HCT116 (cell line): ENCODE measurements at regions not wholly inside any gene's neighbourhood (a gene's known extent, or its start where the extent isn't known, plus 50 kb on each side); places are given as distances from the start of the nearest gene placed in this dataset.

Experiments used
- ATAC-seq: fragments of 200-7000 bp; cut with Tn5 transposase; 2 replicates; pipeline ENCODE4 v1.9.1; 2020; ENCODE audit warnings: mild to moderate bottlenecking, moderate library complexity
- BruUV-seq: library from RNA; stranded (reverse); fragments of 400-500 nt; replicated peaks from 2 replicates; lab custom pipeline; 2021; lab: Mats Ljungman, UMichigan
- CTCF ChIA-PET: fragments of 300-600 bp; sonication (Branson Sonifier 250); formaldehyde crosslinking; loops from one replicate; lab custom pipeline; 2021; ENCODE audit warnings: antibody characterized with exemption; lab: Charles Lee
- POLR2A ChIA-PET: fragments of 300-600, 350-600 bp; sonication (Branson Sonifier 250); formaldehyde crosslinking; loops from one replicate; lab custom pipeline; 2021; ENCODE audit warnings: antibody characterized with exemption; lab: Charles Lee
- RAD21 ChIA-PET, 2 experiments: fragments of 300-600 bp; sonication (Branson Sonifier 250); formaldehyde crosslinking; loops; one replicate each; lab custom pipeline; 2023; ENCODE audit warnings: low total read pairs in 2 of 2; ENCODE audit not compliant: uncharacterized antibody in 2 of 2, unreplicated experiment in 2 of 2, low non-redundant PET in 1 of 2; lab: Charles Lee
- DNase-seq: peaks from one replicate; pipeline ENCODE4 v3.0.0-alpha.2; 2010; ENCODE audit warnings: low read depth, low spot score
- H2AFZ ChIP-seq: fragments of 200-600 bp; shearing (Covaris generic), sonication (generic); 2 replicates; pipeline ENCODE4 v1.6.1; 2017; ENCODE audit warnings: low read depth, mixed run types, mixed read lengths, antibody characterized with exemption, low read length; ENCODE audit not compliant: poor library complexity, severe bottlenecking
- H3K27ac ChIP-seq: 2 replicates; pipeline ENCODE4 v1.5.1; 2012; ENCODE audit warnings: low read depth, low read length
- H3K27me3 ChIP-seq: fragments of 200-600 bp; sonication (generic); 2 replicates; pipeline ENCODE4 v1.6.1; 2016; ENCODE audit warnings: mixed run types, low read length, mixed read lengths; ENCODE audit not compliant: insufficient read depth
- H3K36me3 ChIP-seq, 2 experiments: fragments of 200-500 bp in 1 of 2; fragments of 200-600 bp in 1 of 2; sonication (Bioruptor generic) in 1 of 2; sonication (generic) in 1 of 2; 2 replicates each; pipeline versions ENCODE4 v1.5.1 to v1.6.1; 2014 to 2016; ENCODE audit warnings: low read length in 2 of 2, inconsistent platforms in 1 of 2, mixed read lengths in 1 of 2, mixed run types in 1 of 2; ENCODE audit not compliant: insufficient read depth in 2 of 2, control insufficient read depth in 1 of 2
- H3K4me1 ChIP-seq, 2 experiments: fragments of 200-600 bp in 1 of 2; sonication (generic) in 1 of 2; 2 replicates each; pipeline versions ENCODE4 v1.5.1 to v1.6.1; 2012 to 2017; ENCODE audit warnings: low read length in 2 of 2, inconsistent platforms in 1 of 2, mild to moderate bottlenecking in 1 of 2, mixed read lengths in 1 of 2, mixed run types in 1 of 2, moderate library complexity in 1 of 2; ENCODE audit not compliant: insufficient read depth in 2 of 2, control insufficient read depth in 1 of 2
- H3K4me2 ChIP-seq: fragments of 200-600 bp; sonication (generic); 2 replicates; pipeline ENCODE4 v1.6.1; 2017; ENCODE audit warnings: mixed run types, low read length, mixed read lengths
- H3K4me3 ChIP-seq, 2 experiments: fragments of 200-600 bp in 1 of 2; sonication (generic) in 1 of 2; replicated peaks in 1 of 2; 2 replicates each; pipeline ENCODE4 v1.5.1; 2011 to 2016; ENCODE audit warnings: low read length in 2 of 2, control low read depth in 1 of 2, low read depth in 1 of 2, mild to moderate bottlenecking in 1 of 2, mixed read lengths in 1 of 2, mixed run types in 1 of 2
- H3K79me2 ChIP-seq: fragments of 200-600 bp; sonication (generic); 2 replicates; pipeline ENCODE4 v1.6.1; 2017; ENCODE audit warnings: mild to moderate bottlenecking, mixed run types, low read length, moderate library complexity, mixed read lengths; ENCODE audit not compliant: insufficient read depth
- H3K9ac ChIP-seq: fragments of 200-600 bp; sonication (generic); 2 replicates; pipeline ENCODE4 v1.6.1; 2016; ENCODE audit warnings: low read length, mixed read lengths
- H3K9me2 ChIP-seq: fragments of 200-600 bp; sonication (generic), shearing (Covaris generic); 2 replicates; pipeline ENCODE4 v1.6.1; 2017; ENCODE audit warnings: mixed run types, mild to moderate bottlenecking, moderate library complexity; ENCODE audit not compliant: insufficient read depth
- H3K9me3 ChIP-seq, 2 experiments: fragments of 200-500 bp in 1 of 2; fragments of 200-600 bp in 1 of 2; sonication (Bioruptor generic) in 1 of 2; sonication (generic) in 1 of 2; 2 replicates each; pipeline ENCODE4 v1.6.1; 2014 to 2017; ENCODE audit warnings: low read length in 2 of 2, mixed read lengths in 2 of 2, inconsistent platforms in 1 of 2, low read depth in 1 of 2, mild to moderate bottlenecking in 1 of 2, mixed run types in 1 of 2, moderate library complexity in 1 of 2; ENCODE audit not compliant: control insufficient read depth in 1 of 2, insufficient read depth in 1 of 2
- H4K20me1 ChIP-seq: fragments of 200-600 bp; sonication (generic), shearing (Covaris generic); 2 replicates; pipeline ENCODE4 v1.6.1; 2017; ENCODE audit warnings: mixed run types, mild to moderate bottlenecking, moderate library complexity; ENCODE audit not compliant: insufficient read depth
- ATF3 ChIP-seq: IDR thresholded peaks from 2 replicates; pipeline ENCODE4 v1.6.1; 2012
- CTCF ChIP-seq, 3 experiments: fragments of 200-600 bp in 1 of 3; sonication (generic) in 1 of 3; IDR thresholded peaks in 2 of 3; conservative IDR thresholded peaks in 1 of 3; 2 replicates each; pipeline ENCODE4 v1.5.1; 2012 to 2017; ENCODE audit warnings: low read depth in 2 of 3, low read length in 2 of 3, antibody characterized with exemption in 1 of 3, borderline replicate concordance in 1 of 3, control low read depth in 1 of 3, mild to moderate bottlenecking in 1 of 3, mixed read lengths in 1 of 3, mixed run types in 1 of 3, moderate library complexity in 1 of 3; ENCODE audit not compliant: insufficient read depth in 1 of 3
- EZH2phosphoT487 ChIP-seq: fragments of 200-600 bp; IDR thresholded peaks from 2 replicates; pipeline ENCODE4 v1.6.1; 2018; ENCODE audit warnings: antibody characterized with exemption, borderline replicate concordance
- MAX ChIP-seq: IDR thresholded peaks from 2 replicates; pipeline ENCODE4 v1.6.1; 2012
- POLR2A ChIP-seq: IDR thresholded peaks from 2 replicates; pipeline ENCODE4 v1.7.0; 2011; ENCODE audit warnings: borderline replicate concordance; ENCODE audit not compliant: insufficient read depth, insufficient read length; ENCODE audit errors: extremely low read depth
- POLR2AphosphoS5 ChIP-seq: IDR thresholded peaks from 2 replicates; pipeline ENCODE4 v1.6.1; 2011; ENCODE audit warnings: mild to moderate bottlenecking, low read depth, low read length, moderate library complexity
- RAD21 ChIP-seq: IDR thresholded peaks from 2 replicates; pipeline ENCODE4 v1.6.1; 2012; ENCODE audit warnings: low read depth, mild to moderate bottlenecking
- REST ChIP-seq: IDR thresholded peaks from 2 replicates; pipeline ENCODE4 v1.6.1; 2012; ENCODE audit warnings: low read depth
- SIN3A ChIP-seq: IDR thresholded peaks from 2 replicates; pipeline ENCODE4 v1.6.1; 2012; ENCODE audit warnings: low read depth
- SRF ChIP-seq: IDR thresholded peaks from 2 replicates; pipeline ENCODE4 v1.6.1; 2012; ENCODE audit warnings: low read depth
- YY1 ChIP-seq: IDR thresholded peaks from 2 replicates; pipeline ENCODE4 v1.6.1; 2011; ENCODE audit warnings: low read length, low read depth, moderate library complexity, mild to moderate bottlenecking; ENCODE audit not compliant: insufficient replicate concordance; ENCODE audit errors: extremely low read depth
- ZBTB33 ChIP-seq: IDR thresholded peaks from 2 replicates; pipeline ENCODE4 v1.6.1; 2011; ENCODE audit warnings: mild to moderate bottlenecking, low read length, moderate library complexity; ENCODE audit not compliant: insufficient replicate concordance; ENCODE audit errors: extremely low read depth
- ZFX ChIP-seq: fragments of 450-650 bp; IDR thresholded peaks from 2 replicates; pipeline ENCODE4 v1.6.1; 2017
- intact Hi-C: fragments of 100-400 bp; cut with micrococcal nuclease; formaldehyde crosslinking; loops from 2 replicates; pipeline ENCODE4 v1.10.0; 2022

GRCh38 chrX:151488677-151489076, 74.8 kb upstream of the PASD1 start (continued):
- no peak for TF ChIP-seq REST
- no peak for TF ChIP-seq POLR2AphosphoS5
- TF ChIP-seq SRF = no peak
- peak; percentile 49 for TF ChIP-seq MAX
- TF ChIP-seq, all 23 proteins: peak for 3

- H3K9me2 ChIP-seq = no peaks in the 10 kb centered on the region
- DNase-seq (peak; percentile 8), ATAC-seq (peak; percentile 76)
- no peaks in the 10 kb centered on the region for H3K4me1 ChIP-seq
- H2AFZ ChIP-seq = no peak overlapping the region
- H3K27ac ChIP-seq = no peak overlapping the region
- H3K9ac ChIP-seq = no peak overlapping the region
- no peak overlapping the region for H3K4me3 ChIP-seq
- H3K9me3 ChIP-seq = no peaks in the 10 kb centered on the region
- RAD21 ChIA-PET = no interaction called here
- H3K36me3 ChIP-seq = no peaks in the 10 kb centered on the region
- no TSS peak for BruUV-seq
- POLR2A ChIA-PET = no interaction called here
- intact Hi-C loops = loop anchor here (1.0 to 5.0 kb wide), 3 partner anchors 102 to 217 kb away; no protein-coding TSS in a partner anchor
- no peak overlapping the region for H3K4me2 ChIP-seq
- CTCF ChIA-PET = interaction anchor here (1.1 to 1.2 kb wide), 2 partner anchors 170 to 176 kb away, joined by 3 to 4 read pairs; no protein-coding TSS in a partner anchor
- H3K27me3 ChIP-seq = peaks cover 9% of the 10 kb centered on the region; the same call in 1 of the 2 replicates
- H3K79me2 ChIP-seq = no peaks in the 10 kb centered on the region
- H4K20me1 ChIP-seq = no peaks in the 10 kb centered on the region
- TF ChIP-seq ZFX (no peak), SIN3A (no peak), CTCF (IDR thresholded peaks at IDR 0.05 in 2 of 3, conservative IDR thresholded peaks at IDR 0.05 in 1 of 3; ENCODE audit: borderline replicate concordance in 1 of 3, insufficient read depth in 1 of 3, low read depth in 2 of 3, low read length in 2 of 3) (peak; percentile 42 to 53 (median 51); a peak in 5 of 6 replicates), EZH2phosphoT487 (no peak), YY1 (no peak), POLR2A (no peak), ZBTB33 (no peak), ATF3 (no peak), RAD21 (peak; percentile 62)
Measured at GRCh38 chrX:151505796-151506195, 57.7 kb upstream of the PASD1 start.
